GM23338 (cell line): ENCODE measurements at regions not wholly inside any gene's neighbourhood (a gene's known extent, or its start where the extent isn't known, plus 50 kb on each side); places are given as distances from the start of the nearest gene placed in this dataset.

Source experiments
- ATAC-seq: fragments of 200-7000 bp; cut with Tn5 transposase; 3 replicates; pipeline ENCODE4 v1.9.1; 2020
- DNase-seq: peaks from one replicate; pipeline ENCODE4 v3.0.0-alpha.2; 2015; ENCODE audit warnings: low spot score
- H2AFZ ChIP-seq: fragments of 200-600 bp; sonication (generic); 2 replicates; pipeline ENCODE4 v1.8.0; 2016; ENCODE audit warnings: antibody characterized with exemption, mild to moderate bottlenecking, moderate library complexity
- H3F3A ChIP-seq: fragments of 200-600 bp; sonication (generic); replicated peaks from 2 replicates; pipeline ENCODE4 v1.8.0; 2017; ENCODE audit warnings: antibody characterized with exemption, mixed run types, low read depth
- H3K27ac ChIP-seq: fragments of 200-600 bp; sonication (generic); 2 replicates; pipeline ENCODE4 v1.6.1; 2016; ENCODE audit warnings: low read depth
- H3K27me3 ChIP-seq: fragments of 200-600 bp; sonication (generic); 2 replicates; pipeline ENCODE4 v1.8.0; 2016; ENCODE audit warnings: mild to moderate bottlenecking, mixed run types, moderate library complexity; ENCODE audit not compliant: insufficient read depth
- H3K36me3 ChIP-seq: fragments of 200-600 bp; sonication (generic); 2 replicates; pipeline ENCODE4 v1.8.0; 2016; ENCODE audit warnings: mild to moderate bottlenecking; ENCODE audit not compliant: insufficient read depth
- H3K4me1 ChIP-seq: fragments of 200-600 bp; sonication (generic); 2 replicates; pipeline ENCODE4 v1.8.0; 2016; ENCODE audit warnings: mild to moderate bottlenecking, moderate library complexity; ENCODE audit not compliant: insufficient read depth
- H3K4me2 ChIP-seq: fragments of 200-600 bp; sonication (generic); 2 replicates; pipeline ENCODE4 v1.7.1; 2017; ENCODE audit warnings: mixed run types
- H3K4me3 ChIP-seq: fragments of 200-600 bp; sonication (generic); 2 replicates; pipeline ENCODE4 v1.6.1; 2016; ENCODE audit warnings: mixed run types
- H3K79me2 ChIP-seq: fragments of 200-600 bp; sonication (generic); replicated peaks from 2 replicates; pipeline ENCODE4 v1.8.0; 2017; ENCODE audit warnings: mild to moderate bottlenecking; ENCODE audit not compliant: insufficient read depth
- H3K9me2 ChIP-seq: fragments of 200-600 bp; sonication (generic); 2 replicates; pipeline ENCODE4 v1.8.0; 2017; ENCODE audit not compliant: insufficient read depth
- H4K20me1 ChIP-seq: fragments of 200-600 bp; sonication (generic); replicated peaks from 2 replicates; pipeline ENCODE4 v1.8.0; 2017; ENCODE audit warnings: mild to moderate bottlenecking; ENCODE audit not compliant: insufficient read depth
- H3K27ac Mint-ChIP-seq: 2 replicates; pipeline ENCODE4 v1.8.0; 2020; ENCODE audit warnings: inconsistent platforms, mild to moderate bottlenecking, moderate library complexity, mixed read lengths
- H3K27me3 Mint-ChIP-seq: 3 replicates; pipeline ENCODE4 v1.8.0; 2022; ENCODE audit warnings: low read depth, mild to moderate bottlenecking, moderate library complexity, mixed read lengths, inconsistent platforms; ENCODE audit not compliant: insufficient read depth, poor library complexity
- H3K36me3 Mint-ChIP-seq: 3 replicates; pipeline ENCODE4 v1.8.0; 2021; ENCODE audit warnings: low read depth, mild to moderate bottlenecking, inconsistent platforms, moderate library complexity, mixed read lengths
- H3K4me1 Mint-ChIP-seq: 3 replicates; pipeline ENCODE4 v1.8.0; 2020; ENCODE audit warnings: mild to moderate bottlenecking, inconsistent platforms, mixed read lengths
- H3K4me3 Mint-ChIP-seq: 3 replicates; pipeline ENCODE4 v1.8.0; 2021; ENCODE audit warnings: moderate library complexity, mild to moderate bottlenecking, inconsistent platforms, mixed read lengths
- H3K9me3 Mint-ChIP-seq: 3 replicates; pipeline ENCODE4 v1.8.0; 2020; ENCODE audit warnings: moderate library complexity, mild to moderate bottlenecking, inconsistent platforms, mixed read lengths
- CREB1 ChIP-seq: fragments of 250-450 bp; sonication (Bioruptor Pico); IDR thresholded peaks from 2 replicates; pipeline ENCODE4 v1.5.0; 2020; ENCODE audit warnings: low read depth, mild to moderate bottlenecking, moderate library complexity
- EZH2 ChIP-seq: fragments of 200-600 bp; sonication (generic); IDR thresholded peaks from one replicate; pipeline ENCODE4 v1.8.0; 2017; ENCODE audit warnings: antibody characterized with exemption, mild to moderate bottlenecking, low read depth; ENCODE audit not compliant: unreplicated experiment
- JUNB ChIP-seq: IDR thresholded peaks from one replicate; pipeline ENCODE4 v1.6.1; 2016; ENCODE audit warnings: antibody characterized with exemption; ENCODE audit not compliant: unreplicated experiment
- NANOG ChIP-seq: IDR thresholded peaks from 2 replicates; pipeline ENCODE4 v1.6.1; 2016; ENCODE audit warnings: antibody characterized with exemption, borderline replicate concordance
- POLR2AphosphoS5 ChIP-seq: IDR thresholded peaks from 2 replicates; pipeline ENCODE4 v1.6.1; 2016; ENCODE audit warnings: antibody characterized with exemption, low read depth
- STAT1 ChIP-seq: IDR thresholded peaks from one replicate; pipeline ENCODE4 v1.6.1; 2016; ENCODE audit warnings: antibody characterized with exemption; ENCODE audit not compliant: unreplicated experiment
- ZNF331 ChIP-seq: fragments of 250-450 bp; sonication (Bioruptor Pico); IDR thresholded peaks from 2 replicates; pipeline ENCODE4 v1.5.0; 2020; ENCODE audit warnings: low read depth, mild to moderate bottlenecking, moderate library complexity
- TF ChIP-seq, protein P1 (sequence below): IDR thresholded peaks from 2 replicates; pipeline ENCODE4 v1.6.1; 2016; ENCODE audit warnings: antibody characterized with exemption
- TF ChIP-seq, protein P2 (sequence below): IDR thresholded peaks from one replicate; pipeline ENCODE4 v1.6.1; 2018; ENCODE audit warnings: antibody characterized with exemption; ENCODE audit not compliant: unreplicated experiment
- TF ChIP-seq, protein P3 (sequence below): fragments of 250-450 bp; sonication (Bioruptor Pico); IDR thresholded peaks from 2 replicates; pipeline ENCODE4 v1.5.0; 2020; ENCODE audit warnings: mild to moderate bottlenecking, moderate library complexity

DNA sequence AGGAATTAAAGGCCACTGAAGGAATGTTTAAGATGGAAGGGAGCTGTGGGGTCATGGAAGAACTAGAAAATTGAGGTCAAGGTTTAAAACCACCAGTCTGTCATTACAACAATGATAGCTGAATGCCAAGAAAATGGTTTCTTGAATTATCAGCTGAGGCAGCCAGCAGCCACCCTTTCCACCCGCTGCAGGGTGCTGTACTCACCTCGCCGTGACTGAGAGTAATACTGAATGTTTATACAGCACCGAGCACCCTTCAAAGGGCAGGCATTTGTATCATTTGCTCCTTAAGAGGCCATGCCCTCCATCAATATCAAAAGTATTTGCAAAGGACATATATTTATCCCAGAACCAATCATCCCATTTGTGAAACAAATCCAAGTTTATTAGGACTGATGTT is 402.8 kb downstream of the VPS13C start:
- Histone ChIP-seq H3K4me2 (no peak overlapping the region), H3K36me3 (no peaks in the 10 kb centered on the region), H4K20me1 (no peaks in the 10 kb centered on the region), H3K4me1 (peaks cover 15% of the 10 kb centered on the region), H2AFZ (no peak overlapping the region), H3F3A (no peaks in the 10 kb centered on the region), H3K9me2 (0 out of 2 replicates have a peak, but pooled peaks cover 4% of the 10 kb centered on the region), H3K79me2 (no peaks in the 10 kb centered on the region), H3K4me3 (no peak overlapping the region), H3K27me3 (no peaks in the 10 kb centered on the region), H3K27ac (no peak overlapping the region)
- no peak for TF ChIP-seq EZH2
- TF ChIP-seq POLR2AphosphoS5: no peak
- TF ChIP-seq, protein P1, sequence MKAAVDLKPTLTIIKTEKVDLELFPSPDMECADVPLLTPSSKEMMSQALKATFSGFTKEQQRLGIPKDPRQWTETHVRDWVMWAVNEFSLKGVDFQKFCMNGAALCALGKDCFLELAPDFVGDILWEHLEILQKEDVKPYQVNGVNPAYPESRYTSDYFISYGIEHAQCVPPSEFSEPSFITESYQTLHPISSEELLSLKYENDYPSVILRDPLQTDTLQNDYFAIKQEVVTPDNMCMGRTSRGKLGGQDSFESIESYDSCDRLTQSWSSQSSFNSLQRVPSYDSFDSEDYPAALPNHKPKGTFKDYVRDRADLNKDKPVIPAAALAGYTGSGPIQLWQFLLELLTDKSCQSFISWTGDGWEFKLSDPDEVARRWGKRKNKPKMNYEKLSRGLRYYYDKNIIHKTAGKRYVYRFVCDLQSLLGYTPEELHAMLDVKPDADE: no peak
- TF ChIP-seq STAT1: no peak
- TF ChIP-seq, protein P2, sequence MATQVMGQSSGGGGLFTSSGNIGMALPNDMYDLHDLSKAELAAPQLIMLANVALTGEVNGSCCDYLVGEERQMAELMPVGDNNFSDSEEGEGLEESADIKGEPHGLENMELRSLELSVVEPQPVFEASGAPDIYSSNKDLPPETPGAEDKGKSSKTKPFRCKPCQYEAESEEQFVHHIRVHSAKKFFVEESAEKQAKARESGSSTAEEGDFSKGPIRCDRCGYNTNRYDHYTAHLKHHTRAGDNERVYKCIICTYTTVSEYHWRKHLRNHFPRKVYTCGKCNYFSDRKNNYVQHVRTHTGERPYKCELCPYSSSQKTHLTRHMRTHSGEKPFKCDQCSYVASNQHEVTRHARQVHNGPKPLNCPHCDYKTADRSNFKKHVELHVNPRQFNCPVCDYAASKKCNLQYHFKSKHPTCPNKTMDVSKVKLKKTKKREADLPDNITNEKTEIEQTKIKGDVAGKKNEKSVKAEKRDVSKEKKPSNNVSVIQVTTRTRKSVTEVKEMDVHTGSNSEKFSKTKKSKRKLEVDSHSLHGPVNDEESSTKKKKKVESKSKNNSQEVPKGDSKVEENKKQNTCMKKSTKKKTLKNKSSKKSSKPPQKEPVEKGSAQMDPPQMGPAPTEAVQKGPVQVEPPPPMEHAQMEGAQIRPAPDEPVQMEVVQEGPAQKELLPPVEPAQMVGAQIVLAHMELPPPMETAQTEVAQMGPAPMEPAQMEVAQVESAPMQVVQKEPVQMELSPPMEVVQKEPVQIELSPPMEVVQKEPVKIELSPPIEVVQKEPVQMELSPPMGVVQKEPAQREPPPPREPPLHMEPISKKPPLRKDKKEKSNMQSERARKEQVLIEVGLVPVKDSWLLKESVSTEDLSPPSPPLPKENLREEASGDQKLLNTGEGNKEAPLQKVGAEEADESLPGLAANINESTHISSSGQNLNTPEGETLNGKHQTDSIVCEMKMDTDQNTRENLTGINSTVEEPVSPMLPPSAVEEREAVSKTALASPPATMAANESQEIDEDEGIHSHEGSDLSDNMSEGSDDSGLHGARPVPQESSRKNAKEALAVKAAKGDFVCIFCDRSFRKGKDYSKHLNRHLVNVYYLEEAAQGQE: no peak
- no peak for TF ChIP-seq NANOG
- no peak for TF ChIP-seq ZNF331
- no peak for TF ChIP-seq CREB1 (CRISPR knock-in tag)
- TF ChIP-seq, protein P3, sequence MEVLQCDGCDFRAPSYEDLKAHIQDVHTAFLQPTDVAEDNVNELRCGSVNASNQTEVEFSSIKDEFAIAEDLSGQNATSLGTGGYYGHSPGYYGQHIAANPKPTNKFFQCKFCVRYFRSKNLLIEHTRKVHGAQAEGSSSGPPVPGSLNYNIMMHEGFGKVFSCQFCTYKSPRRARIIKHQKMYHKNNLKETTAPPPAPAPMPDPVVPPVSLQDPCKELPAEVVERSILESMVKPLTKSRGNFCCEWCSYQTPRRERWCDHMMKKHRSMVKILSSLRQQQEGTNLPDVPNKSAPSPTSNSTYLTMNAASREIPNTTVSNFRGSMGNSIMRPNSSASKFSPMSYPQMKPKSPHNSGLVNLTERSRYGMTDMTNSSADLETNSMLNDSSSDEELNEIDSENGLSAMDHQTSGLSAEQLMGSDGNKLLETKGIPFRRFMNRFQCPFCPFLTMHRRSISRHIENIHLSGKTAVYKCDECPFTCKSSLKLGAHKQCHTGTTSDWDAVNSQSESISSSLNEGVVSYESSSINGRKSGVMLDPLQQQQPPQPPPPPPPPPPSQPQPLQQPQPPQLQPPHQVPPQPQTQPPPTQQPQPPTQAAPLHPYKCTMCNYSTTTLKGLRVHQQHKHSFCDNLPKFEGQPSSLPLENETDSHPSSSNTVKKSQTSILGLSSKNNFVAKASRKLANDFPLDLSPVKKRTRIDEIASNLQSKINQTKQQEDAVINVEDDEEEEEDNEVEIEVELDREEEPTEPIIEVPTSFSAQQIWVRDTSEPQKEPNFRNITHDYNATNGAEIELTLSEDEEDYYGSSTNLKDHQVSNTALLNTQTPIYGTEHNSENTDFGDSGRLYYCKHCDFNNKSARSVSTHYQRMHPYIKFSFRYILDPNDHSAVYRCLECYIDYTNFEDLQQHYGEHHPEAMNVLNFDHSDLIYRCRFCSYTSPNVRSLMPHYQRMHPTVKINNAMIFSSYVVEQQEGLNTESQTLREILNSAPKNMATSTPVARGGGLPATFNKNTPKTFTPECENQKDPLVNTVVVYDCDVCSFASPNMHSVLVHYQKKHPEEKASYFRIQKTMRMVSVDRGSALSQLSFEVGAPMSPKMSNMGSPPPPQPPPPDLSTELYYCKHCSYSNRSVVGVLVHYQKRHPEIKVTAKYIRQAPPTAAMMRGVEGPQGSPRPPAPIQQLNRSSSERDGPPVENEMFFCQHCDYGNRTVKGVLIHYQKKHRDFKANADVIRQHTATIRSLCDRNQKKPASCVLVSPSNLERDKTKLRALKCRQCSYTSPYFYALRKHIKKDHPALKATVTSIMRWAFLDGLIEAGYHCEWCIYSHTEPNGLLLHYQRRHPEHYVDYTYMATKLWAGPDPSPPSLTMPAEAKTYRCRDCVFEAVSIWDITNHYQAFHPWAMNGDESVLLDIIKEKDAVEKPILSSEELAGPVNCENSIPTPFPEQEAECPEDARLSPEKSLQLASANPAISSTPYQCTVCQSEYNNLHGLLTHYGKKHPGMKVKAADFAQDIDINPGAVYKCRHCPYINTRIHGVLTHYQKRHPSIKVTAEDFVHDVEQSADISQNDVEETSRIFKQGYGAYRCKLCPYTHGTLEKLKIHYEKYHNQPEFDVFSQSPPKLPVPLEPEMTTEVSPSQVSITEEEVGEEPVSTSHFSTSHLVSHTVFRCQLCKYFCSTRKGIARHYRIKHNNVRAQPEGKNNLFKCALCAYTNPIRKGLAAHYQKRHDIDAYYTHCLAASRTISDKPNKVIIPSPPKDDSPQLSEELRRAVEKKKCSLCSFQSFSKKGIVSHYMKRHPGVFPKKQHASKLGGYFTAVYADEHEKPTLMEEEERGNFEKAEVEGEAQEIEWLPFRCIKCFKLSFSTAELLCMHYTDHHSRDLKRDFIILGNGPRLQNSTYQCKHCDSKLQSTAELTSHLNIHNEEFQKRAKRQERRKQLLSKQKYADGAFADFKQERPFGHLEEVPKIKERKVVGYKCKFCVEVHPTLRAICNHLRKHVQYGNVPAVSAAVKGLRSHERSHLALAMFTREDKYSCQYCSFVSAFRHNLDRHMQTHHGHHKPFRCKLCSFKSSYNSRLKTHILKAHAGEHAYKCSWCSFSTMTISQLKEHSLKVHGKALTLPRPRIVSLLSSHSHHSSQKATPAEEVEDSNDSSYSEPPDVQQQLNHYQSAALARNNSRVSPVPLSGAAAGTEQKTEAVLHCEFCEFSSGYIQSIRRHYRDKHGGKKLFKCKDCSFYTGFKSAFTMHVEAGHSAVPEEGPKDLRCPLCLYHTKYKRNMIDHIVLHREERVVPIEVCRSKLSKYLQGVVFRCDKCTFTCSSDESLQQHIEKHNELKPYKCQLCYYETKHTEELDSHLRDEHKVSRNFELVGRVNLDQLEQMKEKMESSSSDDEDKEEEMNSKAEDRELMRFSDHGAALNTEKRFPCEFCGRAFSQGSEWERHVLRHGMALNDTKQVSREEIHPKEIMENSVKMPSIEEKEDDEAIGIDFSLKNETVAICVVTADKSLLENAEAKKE (CRISPR knock-in tag): no peak
- TF ChIP-seq JUNB: no peak
- no peak for ATAC-seq
- no peaks in the 10 kb centered on the region for H3K36me3 Mint-ChIP-seq
- H3K4me1 Mint-ChIP-seq: peaks cover 29% of the 10 kb centered on the region
- no peak overlapping the region for H3K27ac Mint-ChIP-seq
- no peak for DNase-seq
- H3K4me3 Mint-ChIP-seq: no peak overlapping the region
- peaks cover 4% of the 10 kb centered on the region for H3K27me3 Mint-ChIP-seq
- peaks cover 5% of the 10 kb centered on the region; the same call in 1 of the 3 replicates for H3K9me3 Mint-ChIP-seq
